ENCODE measurements at regions not wholly inside any gene's neighbourhood (a gene's known extent, or its start where the extent isn't known, plus 50 kb on each side); places are given as distances from the start of the nearest gene placed in this dataset.

GRCh38 chr2:173629076-173629475 is 274.4 kb downstream of the CDCA7 start:
- no peaks in the 10 kb centered on the region for H3K79me2 ChIP-seq (ENCODE audit: control insufficient read depth in 1 of 2, insufficient read depth in 2 of 2, low read length in 2 of 2)
- H3K18ac ChIP-seq (ENCODE audit: extremely low read depth, low read length) = no peak overlapping the region
- H3K4me2 ChIP-seq (ENCODE audit: insufficient read depth in 1 of 2, low read depth in 2 of 2, low read length in 2 of 2) = no peak overlapping the region
- no peak overlapping the region for H3K4me3 ChIP-seq (ENCODE audit: extremely low read depth in 1 of 4, insufficient read depth in 2 of 4, low read depth in 3 of 4, low read length in 4 of 4)
- H3K4ac ChIP-seq (replicated peaks; ENCODE audit: insufficient read length, low read depth, low read length) = no peak overlapping the region
- no peak overlapping the region for H3K56ac ChIP-seq (replicated peaks; ENCODE audit: insufficient read length, low read depth, low read length)
- H2BK15ac ChIP-seq (ENCODE audit: low read length) = no peak overlapping the region
- H2AK5ac ChIP-seq (ENCODE audit: low read depth, low read length) = no peak overlapping the region
- H2AFZ ChIP-seq (ENCODE audit: low read length) = no peak overlapping the region
- no peaks in the 10 kb centered on the region for H3K9me3 ChIP-seq (ENCODE audit: insufficient read depth in 2 of 2, low read depth in 1 of 2, low read length in 1 of 2)
- H2BK12ac ChIP-seq (ENCODE audit: low read depth, low read length) = no peak overlapping the region
- H4K20me1 ChIP-seq (replicated peaks in 1 of 2; ENCODE audit: control insufficient read depth in 1 of 2, insufficient read depth in 2 of 2, low read length in 2 of 2) = no peaks in the 10 kb centered on the region
- DNase-seq (ENCODE audit: low read depth in 1 of 2, low spot score in 2 of 2) (no peak), FAIRE-seq (no peak)
- ChIA-PET CTCF (ENCODE audit: partially characterized antibody) (interaction anchor here (0.7 kb wide), 1 partner anchor 42 kb away, joined by 3 read pairs; no protein-coding TSS in a partner anchor), POLR2A (ENCODE audit: partially characterized antibody) (no interaction called here)
- no peak overlapping the region for H3K14ac ChIP-seq (ENCODE audit: insufficient read length)
- no peak overlapping the region for H3K9ac ChIP-seq (replicated peaks in 1 of 4; ENCODE audit: extremely low read depth in 1 of 4, low read depth in 3 of 4, low read length in 3 of 4)
- no peak overlapping the region for H4K91ac ChIP-seq (replicated peaks; ENCODE audit: insufficient read length, low read length)
- no peak overlapping the region for H2BK120ac ChIP-seq (replicated peaks; ENCODE audit: low read depth, low read length)
- H4K5ac ChIP-seq (ENCODE audit: insufficient read length, low read depth, low read length) = no peak overlapping the region
- no peak overlapping the region for H2BK5ac ChIP-seq (ENCODE audit: low read depth, low read length)
- no peak overlapping the region for H2BK20ac ChIP-seq (ENCODE audit: low read length)
- no peaks in the 10 kb centered on the region for H3K79me1 ChIP-seq (ENCODE audit: low read depth, low read length)
- no peak overlapping the region for H3K23ac ChIP-seq (ENCODE audit: insufficient read length)
- H3K4me1 ChIP-seq (replicated peaks in 1 of 4; ENCODE audit: control insufficient read depth in 3 of 4, insufficient read depth in 4 of 4, low read length in 3 of 4) = peaks cover 0 to under 1% (median 0%) of the 10 kb centered on the region in 4 experiments; a peak in 2 of 7 replicates
- no peak overlapping the region for H4K8ac ChIP-seq (ENCODE audit: extremely low read depth, insufficient read depth, low read length)
- H3K36me3 ChIP-seq (ENCODE audit: control insufficient read depth in 2 of 4, insufficient read depth in 4 of 4, low read length in 3 of 4) = no peaks in the 10 kb centered on the region
- no peak overlapping the region for H3K27ac ChIP-seq (ENCODE audit: low read depth, low read length)
- no peaks in the 10 kb centered on the region for H3K23me2 ChIP-seq (ENCODE audit: low read depth, low read length)
- H3K27me3 ChIP-seq (replicated peaks in 1 of 4; ENCODE audit: control insufficient read depth in 3 of 4, extremely low read depth in 1 of 4, insufficient read depth in 3 of 4, low read length in 3 of 4) = no peaks in the 10 kb centered on the region
- TF ChIP-seq MAFK (IDR thresholded peaks at IDR 0.05; ENCODE audit: low read depth, low read length) = no peak
- no peak for TF ChIP-seq SIRT6 (IDR thresholded peaks at IDR 0.05; ENCODE audit: low read length)
- no peak for TF ChIP-seq SP1 (IDR thresholded peaks at IDR 0.05; ENCODE audit: low read depth, low read length)
- no peak for TF ChIP-seq SP4 (IDR thresholded peaks at IDR 0.05; ENCODE audit: low read length)
- TF ChIP-seq BACH1 (IDR thresholded peaks at IDR 0.05; ENCODE audit: low read length) = no peak
- no peak for TF ChIP-seq POLR2AphosphoS5 (IDR thresholded peaks at IDR 0.05; ENCODE audit: low read depth, low read length)
- TF ChIP-seq E2F6 (IDR thresholded peaks at IDR 0.05) = no peak
- no peak for TF ChIP-seq ATF2 (IDR thresholded peaks at IDR 0.05; ENCODE audit: low read length)
- TF ChIP-seq YY1 (IDR thresholded peaks at IDR 0.05; ENCODE audit: low read depth, low read length) = no peak
- no peak for TF ChIP-seq USF2 (IDR thresholded peaks at IDR 0.05; ENCODE audit: low read length)
- no peak for TF ChIP-seq GABPA (IDR thresholded peaks at IDR 0.05; ENCODE audit: borderline replicate concordance, insufficient read depth, low read length)
- no peak for TF ChIP-seq SRF (IDR thresholded peaks at IDR 0.05; ENCODE audit: low read depth, low read length)
- TF ChIP-seq GTF2F1 (IDR thresholded peaks at IDR 0.05; ENCODE audit: borderline replicate concordance, low read depth, low read length) = no peak
- no peak for TF ChIP-seq JUN (IDR thresholded peaks at IDR 0.05; ENCODE audit: low read depth, low read length)
